ENCODE measurements at regions not wholly inside any gene's neighbourhood (a gene's known extent, or its start where the extent isn't known, plus 50 kb on each side); places are given as distances from the start of the nearest gene placed in this dataset.
"Not testable (repeated sequence)": the region's sequence is repeated elsewhere in the genome, so short reads cannot be mapped to it uniquely, and the experiment has no call there.

DNA sequence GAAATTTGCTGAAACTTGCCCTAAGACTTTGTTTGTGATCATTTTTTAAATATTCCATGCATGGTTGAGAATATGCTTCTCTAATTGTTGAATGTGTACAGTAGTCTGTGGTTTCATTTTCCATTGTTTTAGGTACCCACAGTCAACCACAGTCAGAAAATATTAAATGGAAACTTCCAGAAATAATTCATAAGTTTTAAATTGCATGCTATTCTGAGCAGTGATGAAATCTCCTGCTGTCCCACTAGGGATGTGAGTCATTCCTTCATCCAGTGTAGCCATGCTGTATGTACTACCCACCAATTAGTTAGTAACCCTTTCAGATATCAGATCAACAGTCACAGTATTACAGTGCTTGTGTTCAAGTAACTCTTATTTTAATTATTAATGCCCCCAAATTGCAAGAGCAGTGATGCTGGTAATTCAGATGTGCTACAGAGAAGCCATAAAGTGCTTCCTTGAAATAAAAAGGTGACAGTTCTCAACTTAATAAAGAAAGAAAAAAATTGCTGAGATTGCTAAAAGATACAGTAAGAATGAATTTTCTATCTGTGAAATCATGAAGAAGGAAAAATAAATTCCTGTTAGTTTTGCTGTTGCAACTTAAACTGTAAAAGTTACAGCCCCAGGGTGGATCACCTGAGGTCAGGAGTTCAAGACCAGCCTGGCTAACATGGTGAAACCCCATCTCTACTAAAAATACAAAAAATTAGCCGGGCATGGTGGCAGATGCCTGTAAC is 79.9 kb upstream of the FBXL17 start:
- no peak for TF ChIP-seq CTCF (IDR thresholded peaks at IDR 0.05; ENCODE audit: borderline replicate concordance, insufficient read depth, low read depth, low read length)
- H3K4me3 ChIP-seq (ENCODE audit: low read depth, low read length), result no peak overlapping the region

DNA sequence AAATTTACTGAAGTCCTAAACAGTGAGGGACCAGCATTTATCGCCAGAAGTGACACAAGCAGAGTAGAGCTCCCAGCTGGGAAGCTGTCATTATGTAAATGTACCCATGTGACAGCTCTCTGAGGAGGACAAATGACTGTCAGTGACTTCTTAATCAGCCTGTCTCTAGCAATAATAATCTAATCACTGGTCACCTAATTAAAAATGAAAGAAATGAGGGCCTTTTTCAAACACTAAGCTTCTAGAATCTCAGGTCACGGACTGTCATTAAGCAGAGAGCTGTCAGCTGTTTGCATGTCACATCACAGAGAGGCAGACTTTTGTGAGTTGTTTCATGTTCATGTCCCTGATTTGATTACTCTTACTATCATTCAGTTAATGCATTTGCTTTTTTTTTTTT is 77.9 kb upstream of the FBXL17 start:
- TF ChIP-seq CTCF (IDR thresholded peaks at IDR 0.05; ENCODE audit: borderline replicate concordance, insufficient read depth, low read depth, low read length), result no peak
- H3K4me3 ChIP-seq (ENCODE audit: low read depth, low read length), result no peak overlapping the region

DNA sequence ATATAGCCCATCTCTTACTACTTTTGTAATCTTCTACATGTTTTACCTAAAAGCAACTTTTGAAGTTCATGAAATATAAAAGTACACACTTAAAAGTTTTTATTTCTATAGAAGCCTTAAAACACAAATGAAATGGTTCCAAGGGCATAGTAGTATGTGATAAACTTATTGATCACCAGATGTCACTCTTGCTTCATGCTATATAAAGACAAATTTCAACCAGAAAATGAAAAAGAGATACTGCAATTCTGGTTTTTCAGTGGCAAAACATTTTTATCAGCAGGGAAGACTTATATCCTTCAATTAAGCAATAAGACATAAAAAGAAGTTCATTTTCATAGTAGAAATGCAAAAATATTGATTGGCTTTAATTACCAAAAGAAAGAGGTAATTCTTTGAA is 69.4 kb upstream of the FBXL17 start:
- no peak for TF ChIP-seq CTCF (IDR thresholded peaks at IDR 0.05; ENCODE audit: borderline replicate concordance, insufficient read depth, low read depth, low read length)
- H3K4me3 ChIP-seq (ENCODE audit: low read depth, low read length), result no peak overlapping the region

GRCh38 chr5:108444130-108444529 is 62.2 kb upstream of the FBXL17 start:
- not testable (repeated sequence) for H3K4me3 ChIP-seq (ENCODE audit: low read depth, low read length)

DNA sequence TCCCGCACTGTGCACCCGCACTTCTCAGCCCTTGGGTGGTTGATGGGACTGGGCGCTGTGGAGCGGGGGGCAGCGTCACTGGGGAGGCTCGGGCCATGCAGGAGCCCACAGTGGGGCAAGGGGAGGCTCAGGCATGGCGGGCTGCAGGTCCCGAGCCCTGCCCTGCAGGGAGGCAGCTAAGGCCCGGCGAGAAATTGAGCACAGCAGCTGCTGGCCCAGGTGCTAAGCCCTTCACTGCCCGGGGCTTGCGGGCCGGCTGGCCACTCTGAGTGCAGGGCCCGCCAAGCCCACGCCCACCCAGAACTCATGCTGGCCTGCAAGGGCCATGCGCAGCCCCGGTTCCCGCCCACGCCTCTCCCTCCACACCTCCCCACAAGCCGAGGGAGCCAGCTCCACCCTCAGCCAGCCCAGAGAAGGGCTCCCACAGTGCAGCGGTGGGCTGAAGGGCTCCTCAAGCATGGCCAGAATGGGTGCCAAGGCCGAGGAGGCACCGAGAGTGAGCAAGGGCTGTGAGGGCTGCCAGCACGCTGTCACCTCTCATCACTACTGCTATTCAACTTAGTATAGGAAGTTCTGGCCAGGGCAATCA is 60.3 kb upstream of the FBXL17 start:
- not testable (repeated sequence) for H3K4me3 ChIP-seq (ENCODE audit: low read depth, low read length)

GRCh38 chr5:108437425-108437824 is 55.5 kb upstream of the FBXL17 start:
- TF ChIP-seq CTCF (IDR thresholded peaks at IDR 0.05; ENCODE audit: borderline replicate concordance, insufficient read depth, low read depth, low read length), result no peak
- no peak overlapping the region for H3K4me3 ChIP-seq (ENCODE audit: low read depth, low read length)

DNA sequence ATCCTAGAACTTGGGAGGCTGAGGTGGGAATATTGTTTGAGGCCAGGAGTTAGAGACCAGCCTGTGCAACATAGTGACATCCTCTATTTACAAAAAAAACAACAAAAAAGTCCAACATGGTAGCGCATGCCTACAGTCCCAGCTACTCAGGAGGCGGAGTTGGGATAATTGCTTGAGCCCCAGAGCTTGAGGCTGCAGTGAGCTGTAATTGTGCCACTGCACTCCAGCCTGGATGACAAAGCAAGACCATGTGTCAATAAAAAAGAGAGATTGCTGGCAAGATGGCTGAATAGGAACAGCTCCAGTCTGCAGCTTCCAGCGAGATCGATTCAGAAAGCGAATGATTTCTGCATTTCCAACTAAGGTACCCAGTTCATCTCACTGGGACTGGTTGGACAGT is 54.8 kb upstream of the FBXL17 start:
- TF ChIP-seq CTCF (IDR thresholded peaks at IDR 0.05; ENCODE audit: borderline replicate concordance, insufficient read depth, low read depth, low read length), result no peak
- no peak overlapping the region for H3K4me3 ChIP-seq (ENCODE audit: low read depth, low read length)

- H3K4me3 ChIP-seq (ENCODE audit: low read depth, low read length), result no peak overlapping the region
- no peak for TF ChIP-seq CTCF (IDR thresholded peaks at IDR 0.05; ENCODE audit: borderline replicate concordance, insufficient read depth, low read depth, low read length)
Observed at GRCh38 chr5:108433600-108433999, 51.7 kb upstream of the FBXL17 start.

Measured in GM12875 (cell line).